ENCODE measurements at regions not wholly inside any gene's neighbourhood (a gene's known extent, or its start where the extent isn't known, plus 50 kb on each side); places are given as distances from the start of the nearest gene placed in this dataset.

- H3K36me3 ChIP-seq (ENCODE audit: control insufficient read depth, insufficient read depth, low read length): no peaks in the 10 kb centered on the region
- DNase-seq (ENCODE audit: extremely low read depth, insufficient read length): no peak
- no peak for TF ChIP-seq CTCF (IDR thresholded peaks at IDR 0.05; ENCODE audit: insufficient read depth, low read length, poor library complexity, severe bottlenecking)
- H3K27me3 ChIP-seq (replicated peaks; ENCODE audit: control insufficient read depth, insufficient read depth, low read length): no peaks in the 10 kb centered on the region
- H3K4me3 ChIP-seq (replicated peaks; ENCODE audit: low read depth, low read length): no peak overlapping the region
These were observed 121.2 kb upstream of the SLC38A2 start for GRCh38 chr12:46493834-46494181.

DNA sequence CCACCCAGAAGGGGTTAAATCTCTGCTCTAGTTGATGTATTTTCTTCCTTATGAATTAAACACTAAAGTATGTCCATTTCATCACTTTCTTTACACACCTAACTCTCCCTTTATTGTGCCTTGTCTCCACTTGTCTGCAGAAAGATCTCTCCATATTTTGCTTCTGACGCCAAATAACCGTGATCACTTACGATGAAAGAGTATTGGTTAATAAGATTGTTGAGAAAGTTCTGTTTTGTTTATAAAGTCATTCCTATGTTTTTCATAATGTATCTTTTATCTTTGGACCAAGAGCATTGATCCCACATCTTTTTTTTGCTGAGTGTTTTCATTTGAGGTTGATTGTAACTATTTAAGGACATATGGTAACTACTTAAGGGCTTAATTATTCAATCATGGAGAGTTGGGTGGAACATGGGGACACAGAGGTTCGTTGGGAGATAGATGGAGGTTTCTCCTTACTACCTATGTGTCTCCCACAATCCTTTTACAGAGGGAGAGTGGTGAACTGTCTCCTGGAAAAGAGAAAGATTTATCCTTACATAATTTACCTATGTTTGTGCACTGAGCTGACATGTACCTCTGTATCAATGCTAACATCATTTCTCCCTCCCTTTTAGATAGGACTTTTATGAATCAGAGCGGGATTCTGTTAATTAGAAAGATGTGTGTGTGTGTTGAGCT is 120.7 kb upstream of the SLC38A2 start:
- Histone ChIP-seq H3K27me3 (replicated peaks; ENCODE audit: control insufficient read depth, insufficient read depth, low read length) (no peaks in the 10 kb centered on the region), H3K4me3 (replicated peaks; ENCODE audit: low read depth, low read length) (no peak overlapping the region), H3K36me3 (ENCODE audit: control insufficient read depth, insufficient read depth, low read length) (no peaks in the 10 kb centered on the region)
- no peak for TF ChIP-seq CTCF (IDR thresholded peaks at IDR 0.05; ENCODE audit: insufficient read depth, low read length, poor library complexity, severe bottlenecking)
- DNase-seq (ENCODE audit: extremely low read depth, insufficient read length): no peak

DNA sequence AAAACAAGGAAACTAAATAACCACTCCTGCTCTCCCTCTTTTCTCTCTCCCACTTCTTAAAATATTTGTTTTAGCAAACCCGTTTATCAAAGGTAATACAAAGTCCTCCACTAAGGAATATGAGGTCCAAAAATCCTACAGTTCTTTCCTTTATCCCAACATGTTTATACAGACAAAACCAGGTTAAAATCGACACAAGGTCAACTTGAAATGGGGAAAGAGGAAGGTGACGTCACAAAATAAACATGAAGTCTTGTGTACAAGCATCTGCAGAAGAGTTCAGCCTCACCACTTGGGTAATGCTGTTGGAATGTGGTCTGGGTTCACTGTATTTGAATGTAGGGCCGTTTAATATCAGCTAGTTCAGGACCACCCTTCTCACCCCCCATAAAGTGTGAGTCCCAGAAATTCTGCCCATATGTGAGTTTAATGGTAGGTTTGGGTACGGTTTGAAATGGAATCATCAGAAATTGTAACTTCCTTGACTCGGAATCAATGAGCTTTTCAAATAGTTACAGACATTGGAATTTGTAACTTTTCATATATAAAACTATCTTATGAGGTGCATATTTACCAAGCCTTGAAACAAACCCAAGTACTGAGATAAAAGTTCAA is 120.0 kb upstream of the SLC38A2 start:
- DNase-seq (ENCODE audit: extremely low read depth, insufficient read length): no peak
- Histone ChIP-seq H3K4me3 (replicated peaks; ENCODE audit: low read depth, low read length) (no peak overlapping the region), H3K27me3 (replicated peaks; ENCODE audit: control insufficient read depth, insufficient read depth, low read length) (no peaks in the 10 kb centered on the region), H3K36me3 (ENCODE audit: control insufficient read depth, insufficient read depth, low read length) (no peaks in the 10 kb centered on the region)
- no peak for TF ChIP-seq CTCF (IDR thresholded peaks at IDR 0.05; ENCODE audit: insufficient read depth, low read length, poor library complexity, severe bottlenecking)

- Histone ChIP-seq H3K4me3 (replicated peaks; ENCODE audit: low read depth, low read length) (no peak overlapping the region), H3K27me3 (replicated peaks; ENCODE audit: control insufficient read depth, insufficient read depth, low read length) (no peaks in the 10 kb centered on the region), H3K36me3 (ENCODE audit: control insufficient read depth, insufficient read depth, low read length) (no peaks in the 10 kb centered on the region)
- no peak for DNase-seq (ENCODE audit: extremely low read depth, insufficient read length)
- TF ChIP-seq CTCF (IDR thresholded peaks at IDR 0.05; ENCODE audit: insufficient read depth, low read length, poor library complexity, severe bottlenecking): no peak
These were observed 119.0 kb upstream of the SLC38A2 start for GRCh38 chr12:46491548-46491947.

GRCh38 chr12:46490635-46491034 is 118.1 kb upstream of the SLC38A2 start:
- Histone ChIP-seq H3K4me3 (replicated peaks; ENCODE audit: low read depth, low read length) (no peak overlapping the region), H3K36me3 (ENCODE audit: control insufficient read depth, insufficient read depth, low read length) (no peaks in the 10 kb centered on the region), H3K27me3 (replicated peaks; ENCODE audit: control insufficient read depth, insufficient read depth, low read length) (no peaks in the 10 kb centered on the region)
- no peak for TF ChIP-seq CTCF (IDR thresholded peaks at IDR 0.05; ENCODE audit: insufficient read depth, low read length, poor library complexity, severe bottlenecking)
- no peak for DNase-seq (ENCODE audit: extremely low read depth, insufficient read length)
